ENCODE measurements at regions not wholly inside any gene's neighbourhood (a gene's known extent, or its start where the extent isn't known, plus 50 kb on each side); places are given as distances from the start of the nearest gene placed in this dataset.

- TF ChIP-seq CTCF (IDR thresholded peaks at IDR 0.05 in 4 of 5, conservative IDR thresholded peaks at IDR 0.05 in 1 of 5) (no peak), POLR2A (IDR thresholded peaks at IDR 0.05) (no peak)
These were observed 255.9 kb upstream of the CMC1 start for GRCh38 chr3:27985369-27986035.

Measured in gastrocnemius medialis (tissue), 4 donors.